A673 (cell line): ENCODE measurements at regions not wholly inside any gene's neighbourhood (a gene's known extent, or its start where the extent isn't known, plus 50 kb on each side); places are given as distances from the start of the nearest gene placed in this dataset.

Source experiments
- BruUV-seq: library from RNA; stranded (reverse); fragments of 400-500 nt; replicated peaks from 2 replicates; lab custom pipeline; 2021; lab: Mats Ljungman, UMichigan
- CTCF ChIA-PET: fragments of 300-600 bp; sonication (Branson Sonifier 250); formaldehyde crosslinking; loops from one replicate; lab custom pipeline; 2022; ENCODE audit warnings: antibody characterized with exemption; lab: Charles Lee
- POLR2A ChIA-PET: fragments of 300-600 bp; sonication (Branson Sonifier 250); formaldehyde crosslinking; loops from one replicate; lab custom pipeline; 2022; ENCODE audit warnings: antibody characterized with exemption; ENCODE audit not compliant: low non-redundant PET; lab: Charles Lee
- DNase-seq: peaks from one replicate; pipeline ENCODE4 v3.0.0-alpha.2; 2015; ENCODE audit warnings: low spot score
- H3K27ac ChIP-seq: fragments of 200-600 bp; sonication (generic); 2 replicates; pipeline ENCODE4 v1.5.1; 2016; ENCODE audit warnings: mixed run types, low read depth, mild to moderate bottlenecking, mixed read lengths, antibody characterized with exemption, low read length; ENCODE audit not compliant: poor library complexity, severe bottlenecking
- H3K27me3 ChIP-seq: fragments of 200-600 bp; sonication (generic); replicated peaks from 2 replicates; pipeline ENCODE4 v1.6.1; 2017; ENCODE audit warnings: mixed run types, low read depth, mild to moderate bottlenecking, mixed read lengths, antibody characterized with exemption, low read length; ENCODE audit not compliant: insufficient read depth, poor library complexity
- H3K36me3 ChIP-seq: fragments of 200-600 bp; sonication (generic); 2 replicates; pipeline ENCODE4 v1.6.1; 2016; ENCODE audit warnings: mixed run types, mild to moderate bottlenecking, mixed read lengths, antibody characterized with exemption, low read length; ENCODE audit not compliant: insufficient read depth, poor library complexity, severe bottlenecking
- H3K4me1 ChIP-seq: fragments of 200-600 bp; sonication (generic); 2 replicates; pipeline ENCODE4 v1.6.1; 2017; ENCODE audit warnings: mixed run types, mild to moderate bottlenecking, mixed read lengths, antibody characterized with exemption, low read length; ENCODE audit not compliant: insufficient read depth, poor library complexity, severe bottlenecking
- H3K4me3 ChIP-seq: fragments of 200-600 bp; sonication (generic); 2 replicates; pipeline ENCODE4 v1.5.1; 2016; ENCODE audit warnings: low read depth, mixed run types, mild to moderate bottlenecking, mixed read lengths, low read length; ENCODE audit not compliant: poor library complexity, severe bottlenecking
- H3K9me3 ChIP-seq: fragments of 200-600 bp; sonication (generic); 2 replicates; pipeline ENCODE4 v1.6.1; 2016; ENCODE audit warnings: mixed run types, low read depth, mild to moderate bottlenecking, mixed read lengths, antibody characterized with exemption, low read length; ENCODE audit not compliant: poor library complexity, severe bottlenecking
- CTCF ChIP-seq: fragments of 300-800, 200-600 bp; sonication (generic); conservative IDR thresholded peaks from 2 replicates; pipeline ENCODE4 v1.5.1; 2017; ENCODE audit warnings: low read depth, mild to moderate bottlenecking, antibody characterized with exemption, low read length, moderate library complexity, mixed read lengths
- EZH2 ChIP-seq: fragments of 200-600 bp; sonication (generic); IDR thresholded peaks from 2 replicates; pipeline ENCODE4 v1.6.1; 2017; ENCODE audit warnings: borderline replicate concordance, low read depth, mild to moderate bottlenecking, mixed read lengths, antibody characterized with exemption, low read length; ENCODE audit not compliant: poor library complexity, severe bottlenecking
- intact Hi-C: fragments of 100-400 bp; cut with micrococcal nuclease; formaldehyde crosslinking; loops from one replicate; pipeline ENCODE4 v1.10.0; 2022; ENCODE audit not compliant: unreplicated experiment

GRCh38 chr4:123606946-123607542, 210.4 kb downstream of the SPRY1 start:
- DNase-seq, result no peak
- no peak for TF ChIP-seq CTCF
- no peak for TF ChIP-seq EZH2
- Histone ChIP-seq H3K4me1 (no peaks in the 10 kb centered on the region), H3K36me3 (no peaks in the 10 kb centered on the region), H3K9me3 (no peaks in the 10 kb centered on the region), H3K27ac (no peak overlapping the region), H3K4me3 (no peak overlapping the region), H3K27me3 (no peaks in the 10 kb centered on the region)
- ChIA-PET CTCF (no interaction called here), POLR2A (no interaction called here)
- intact Hi-C loops, result no loop called here
- no TSS peak for BruUV-seq

GRCh38 chr4:123609829-123610228, 213.2 kb downstream of the SPRY1 start:
- Histone ChIP-seq H3K9me3 (no peaks in the 10 kb centered on the region), H3K4me1 (no peaks in the 10 kb centered on the region), H3K36me3 (no peaks in the 10 kb centered on the region), H3K4me3 (no peak overlapping the region), H3K27ac (no peak overlapping the region), H3K27me3 (no peaks in the 10 kb centered on the region)
- ChIA-PET POLR2A (no interaction called here), CTCF (no interaction called here)
- intact Hi-C loops, result no loop called here
- no peak for TF ChIP-seq CTCF
- TF ChIP-seq EZH2, result no peak
- DNase-seq, result no peak
- no TSS peak for BruUV-seq

GRCh38 chr4:123613586-123614344, 217.2 kb downstream of the SPRY1 start:
- Histone ChIP-seq H3K27me3 (no peaks in the 10 kb centered on the region), H3K4me3 (no peak overlapping the region), H3K36me3 (no peaks in the 10 kb centered on the region), H3K9me3 (no peaks in the 10 kb centered on the region), H3K4me1 (peaks cover 19% of the 10 kb centered on the region), H3K27ac (no peak overlapping the region)
- TF ChIP-seq CTCF (no peak), EZH2 (no peak)
- intact Hi-C loops, result no loop called here
- POLR2A ChIA-PET, result no interaction called here
- BruUV-seq, result no TSS peak
- CTCF ChIA-PET, result no interaction called here
- no peak for DNase-seq
